Tibial nerve (tissue), 4 donors: ENCODE measurements at regions not wholly inside any gene's neighbourhood (a gene's known extent, or its start where the extent isn't known, plus 50 kb on each side); places are given as distances from the start of the nearest gene placed in this dataset.
"Not testable (repeated sequence)": the region's sequence is repeated elsewhere in the genome, so short reads cannot be mapped to it uniquely, and the experiment has no call there.

Experiments
- DNase-seq, 2 donors: peaks; one replicate each; pipeline ENCODE4 v3.0.0-alpha.2; 2019; ENCODE audit warnings: low spot score in 2 of 2
- H3K27ac ChIP-seq, 4 donors: fragments of 200-600 bp; sonication (generic) in 3 of 4; one replicate each; pipeline ENCODE4 v1.5.1; 2017 to 2019; ENCODE audit warnings: mild to moderate bottlenecking in 1 of 4
- H3K27me3 ChIP-seq, 2 donors: fragments of 200-600 bp; sonication (generic) in 1 of 2; one replicate each; pipeline versions ENCODE4 v1.5.1 to v1.6.0; 2017 to 2019
- H3K36me3 ChIP-seq, 3 donors: fragments of 200-600 bp; sonication (generic); one replicate each; pipeline ENCODE4 v1.5.1; 2018 to 2019
- H3K4me1 ChIP-seq, 4 donors: fragments of 200-600 bp; sonication (generic) in 3 of 4; one replicate each; pipeline ENCODE4 v1.5.1; 2017 to 2019
- H3K4me3 ChIP-seq, 4 donors: fragments of 200-600 bp; sonication (generic) in 3 of 4; one replicate each; pipeline ENCODE4 v1.5.1; 2017 to 2019; ENCODE audit warnings: mild to moderate bottlenecking in 1 of 4, moderate library complexity in 1 of 4
- H3K9me3 ChIP-seq, 4 donors: fragments of 200-600 bp; sonication (generic) in 3 of 4; one replicate each; pipeline ENCODE4 v1.5.1; 2017 to 2019
- EP300 ChIP-seq, 2 donors: sonication (generic); formaldehyde crosslinking; IDR thresholded peaks; one replicate each; pipeline ENCODE4 v1.6.1; 2017; ENCODE audit warnings: antibody characterized with exemption in 2 of 2, mild to moderate bottlenecking in 1 of 2
- POLR2A ChIP-seq, 2 donors: fragments of 450-650 bp; IDR thresholded peaks; one replicate each; pipeline ENCODE4 v1.6.1; 2017; ENCODE audit warnings: antibody characterized with exemption in 2 of 2, mild to moderate bottlenecking in 2 of 2, moderate library complexity in 2 of 2
- WGBS, 2 donors: methylation state at CpG; one replicate each; pipeline ENCODE4 v1.1.5; 2018; 5-methylcytosine and 5-hydroxymethylcytosine counted together
- TF ChIP-seq, protein P1 (sequence below), 5 experiments: fragments of 200-600 bp in 3 of 5; fragments of 450-650 bp in 2 of 5; sonication (generic) in 3 of 5; IDR thresholded peaks; one replicate each; pipeline ENCODE4 v1.5.1; 2016 to 2019; ENCODE audit warnings: antibody characterized with exemption in 5 of 5, mild to moderate bottlenecking in 3 of 5, moderate library complexity in 2 of 5

DNA sequence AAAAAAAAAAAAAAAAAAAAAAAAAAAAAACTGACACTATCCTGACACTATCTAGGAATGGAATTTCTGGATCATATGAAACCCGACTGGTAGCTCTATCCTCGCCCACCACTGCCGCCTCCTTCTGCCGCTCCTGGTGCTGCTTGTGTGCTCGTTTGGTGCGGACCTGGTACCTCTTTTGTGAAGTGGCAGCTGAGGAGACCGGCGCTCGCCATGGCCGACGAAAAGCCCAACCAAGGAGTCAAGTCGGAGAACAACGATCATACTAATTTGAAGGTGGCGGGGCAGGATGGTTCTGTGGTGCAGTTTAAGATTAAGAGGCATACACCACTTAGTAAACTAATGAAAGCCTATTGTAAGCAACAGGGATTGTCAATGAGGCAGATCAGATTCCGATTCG lies 130.6 kb downstream of the SEPTIN14 start:
- no peak overlapping the region for H3K4me3 ChIP-seq
- no peaks in the 10 kb centered on the region for H3K9me3 ChIP-seq
- TF ChIP-seq POLR2A (IDR thresholded peaks at IDR 0.05) (no peak), EP300 (IDR thresholded peaks at IDR 0.05) (no peak)
- TF ChIP-seq, protein P1, sequence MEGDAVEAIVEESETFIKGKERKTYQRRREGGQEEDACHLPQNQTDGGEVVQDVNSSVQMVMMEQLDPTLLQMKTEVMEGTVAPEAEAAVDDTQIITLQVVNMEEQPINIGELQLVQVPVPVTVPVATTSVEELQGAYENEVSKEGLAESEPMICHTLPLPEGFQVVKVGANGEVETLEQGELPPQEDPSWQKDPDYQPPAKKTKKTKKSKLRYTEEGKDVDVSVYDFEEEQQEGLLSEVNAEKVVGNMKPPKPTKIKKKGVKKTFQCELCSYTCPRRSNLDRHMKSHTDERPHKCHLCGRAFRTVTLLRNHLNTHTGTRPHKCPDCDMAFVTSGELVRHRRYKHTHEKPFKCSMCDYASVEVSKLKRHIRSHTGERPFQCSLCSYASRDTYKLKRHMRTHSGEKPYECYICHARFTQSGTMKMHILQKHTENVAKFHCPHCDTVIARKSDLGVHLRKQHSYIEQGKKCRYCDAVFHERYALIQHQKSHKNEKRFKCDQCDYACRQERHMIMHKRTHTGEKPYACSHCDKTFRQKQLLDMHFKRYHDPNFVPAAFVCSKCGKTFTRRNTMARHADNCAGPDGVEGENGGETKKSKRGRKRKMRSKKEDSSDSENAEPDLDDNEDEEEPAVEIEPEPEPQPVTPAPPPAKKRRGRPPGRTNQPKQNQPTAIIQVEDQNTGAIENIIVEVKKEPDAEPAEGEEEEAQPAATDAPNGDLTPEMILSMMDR (IDR thresholded peaks at IDR 0.05): no peak
- no peaks in the 10 kb centered on the region for H3K27me3 ChIP-seq
- H3K27ac ChIP-seq: no peak overlapping the region
- no peaks in the 10 kb centered on the region for H3K36me3 ChIP-seq
- WGBS, 2 donors: 90 to 97% methylated on average over 16 of the region's 16 CpGs
- H3K4me1 ChIP-seq: no peaks in the 10 kb centered on the region
- DNase-seq: no peak

DNA sequence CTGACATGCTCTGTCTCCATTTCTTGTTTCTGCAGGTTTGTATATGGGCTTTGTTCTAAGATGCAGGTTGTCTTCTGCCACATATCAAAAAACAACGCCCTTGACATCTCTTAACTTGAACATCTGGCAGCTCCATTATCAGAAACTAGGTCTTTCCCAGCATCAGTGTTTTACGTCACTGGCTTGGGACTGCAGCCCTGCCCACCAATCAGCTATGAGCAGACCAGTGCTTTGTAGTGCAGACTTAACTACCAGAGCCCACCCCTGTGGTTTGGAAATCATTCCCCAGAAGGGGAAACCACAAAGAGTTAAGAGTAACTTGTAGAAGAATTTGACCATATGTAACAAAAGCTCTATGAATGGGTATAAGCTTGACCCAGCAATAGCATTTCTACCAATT lies 132.4 kb downstream of the SEPTIN14 start:
- TF ChIP-seq, protein P1 (IDR thresholded peaks at IDR 0.05): no peak
- TF ChIP-seq EP300 (IDR thresholded peaks at IDR 0.05) (no peak), POLR2A (IDR thresholded peaks at IDR 0.05) (no peak)
- H3K4me3 ChIP-seq: no peak overlapping the region
- no peaks in the 10 kb centered on the region for H3K4me1 ChIP-seq
- DNase-seq: no peak
- no peaks in the 10 kb centered on the region for H3K27me3 ChIP-seq
- H3K36me3 ChIP-seq: no peaks in the 10 kb centered on the region
- no peaks in the 10 kb centered on the region for H3K9me3 ChIP-seq
- H3K27ac ChIP-seq: no peak overlapping the region
- 58 to 77% methylated on average over 2 of the region's 2 CpGs for WGBS, 2 donors

DNA sequence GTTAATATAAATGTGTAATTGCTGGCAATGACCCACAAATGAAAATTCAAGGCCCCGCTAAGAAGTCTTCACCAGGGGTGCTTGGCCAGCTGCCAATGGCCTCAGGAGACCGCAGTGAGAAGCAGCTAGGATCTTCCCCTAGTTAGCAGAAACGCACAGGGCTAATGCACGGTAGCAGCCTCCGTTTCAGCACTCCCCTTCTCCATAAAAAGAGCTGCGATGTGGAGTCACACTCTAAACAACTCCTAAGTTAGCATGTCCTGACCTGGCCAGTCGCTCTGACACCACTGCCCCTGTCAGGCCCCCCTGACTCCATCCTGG lies 139.0 kb downstream of the SEPTIN14 start:
- no peak for TF ChIP-seq EP300 (IDR thresholded peaks at IDR 0.05)
- TF ChIP-seq, protein P1 (IDR thresholded peaks at IDR 0.05): no peak
- no peak overlapping the region for H3K4me3 ChIP-seq
- H3K36me3 ChIP-seq: no peaks in the 10 kb centered on the region
- 30 to 34% methylated on average over 6 to 7 of the region's 7 CpGs for WGBS, 2 donors
- peaks cover 0 to 6% (median 0%) of the 10 kb centered on the region in 4 donors for H3K4me1 ChIP-seq
- H3K27ac ChIP-seq: no peak overlapping the region
- H3K27me3 ChIP-seq: no peaks in the 10 kb centered on the region
- no peak for DNase-seq
- no peaks in the 10 kb centered on the region for H3K9me3 ChIP-seq

DNA sequence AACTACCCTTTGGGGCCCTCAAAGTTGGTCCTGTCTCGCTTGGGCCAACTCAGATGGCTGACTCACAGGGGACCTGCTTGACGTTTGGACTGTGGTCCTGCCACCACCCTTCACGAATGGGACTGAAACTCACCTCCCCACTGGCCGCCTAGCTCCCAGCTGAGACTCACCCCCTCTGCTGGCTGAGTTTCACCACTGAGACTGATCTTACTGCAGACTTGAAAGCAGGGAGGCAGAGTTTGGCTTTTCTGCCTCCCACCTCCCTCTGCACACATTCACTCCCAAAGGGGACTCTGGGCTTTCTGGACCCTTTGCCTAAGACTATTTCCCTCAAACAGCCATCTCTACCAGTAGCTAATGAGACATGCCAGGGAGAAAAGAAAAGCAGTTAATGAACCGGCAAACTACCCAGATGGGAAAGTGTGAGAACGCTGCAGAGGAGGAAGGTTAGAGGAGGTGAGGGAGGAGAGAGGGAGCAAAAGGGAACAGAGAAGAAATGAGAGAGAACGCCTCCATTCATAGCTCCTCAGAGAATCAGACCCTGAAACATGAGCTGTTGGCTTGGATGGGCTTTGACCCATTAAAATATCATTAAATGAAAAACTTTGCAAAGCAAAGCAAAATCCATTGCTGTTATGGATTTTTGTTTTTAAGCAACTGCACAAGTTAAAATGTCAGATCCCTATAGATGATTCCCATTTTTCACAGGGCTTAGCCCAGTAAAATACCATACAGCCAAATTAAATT lies 139.5 kb downstream of the SEPTIN14 start:
- H3K4me3 ChIP-seq, DNase-seq, H3K4me1 ChIP-seq, H3K36me3 ChIP-seq, H3K9me3 ChIP-seq, H3K27me3 ChIP-seq, H3K27ac ChIP-seq: not testable (repeated sequence)
- 16 to 29% methylated on average over 6 to 7 of the region's 7 CpGs for WGBS, 2 donors

DNA sequence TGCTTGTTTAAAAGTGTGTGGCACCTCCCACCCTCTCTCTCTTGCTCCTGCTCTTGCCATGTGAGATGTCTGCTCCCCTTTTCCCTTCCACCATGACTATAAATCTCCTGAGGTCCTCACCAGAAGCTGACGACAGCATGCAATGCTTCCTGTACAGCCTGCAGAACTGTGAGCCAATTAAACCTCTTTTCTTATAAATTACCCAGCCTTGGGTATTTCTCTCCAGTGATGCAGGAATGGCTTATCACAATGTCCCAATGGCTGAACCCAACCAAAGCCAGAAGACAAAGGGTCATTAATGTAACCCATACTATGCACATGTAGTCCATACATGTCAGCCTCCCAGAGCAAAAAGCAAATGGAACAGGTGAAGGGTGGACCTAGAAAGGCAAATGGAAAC lies 141.5 kb downstream of the SEPTIN14 start:
- DNase-seq, H3K9me3 ChIP-seq, H3K4me1 ChIP-seq, H3K36me3 ChIP-seq, H3K4me3 ChIP-seq, H3K27me3 ChIP-seq, H3K27ac ChIP-seq: not testable (repeated sequence)
- 77 to 79% methylated on average over 1 of the region's 1 CpG for WGBS, 2 donors

DNA sequence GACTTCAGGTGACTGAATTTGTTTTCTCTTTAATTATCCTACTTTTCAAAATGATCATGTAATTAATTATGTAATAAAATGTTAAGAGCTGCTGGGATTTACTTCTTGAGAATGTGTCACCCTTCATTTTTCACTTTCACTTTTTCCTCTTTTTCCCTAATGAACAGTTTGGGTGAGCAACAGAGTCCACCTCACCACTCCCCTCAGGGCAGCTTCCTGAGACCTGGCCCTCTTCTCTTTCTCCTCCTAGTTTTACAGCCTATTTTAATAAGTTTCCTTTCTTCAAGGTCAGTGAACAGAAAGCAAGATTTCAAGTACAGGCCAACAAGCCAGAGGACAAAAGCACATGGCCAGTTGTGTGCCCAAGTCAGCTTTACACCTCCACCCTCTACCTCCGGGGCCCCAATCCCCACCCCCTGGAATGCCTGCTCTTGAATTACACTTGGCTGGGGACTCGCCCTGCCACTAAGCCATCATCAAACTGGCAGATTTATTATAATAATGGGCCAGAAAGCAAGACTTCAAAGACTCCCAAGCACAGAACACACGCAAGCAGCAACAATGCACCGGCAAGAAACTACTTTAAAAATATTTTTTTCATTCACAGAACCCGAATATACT lies 143.1 kb upstream of the VOPP1 start:
- not testable (repeated sequence) for H3K36me3 ChIP-seq, H3K9me3 ChIP-seq, H3K27ac ChIP-seq, DNase-seq, H3K4me1 ChIP-seq, H3K4me3 ChIP-seq, H3K27me3 ChIP-seq
- WGBS, 2 donors: 40 to 48% methylated on average over 5 of the region's 5 CpGs

DNA sequence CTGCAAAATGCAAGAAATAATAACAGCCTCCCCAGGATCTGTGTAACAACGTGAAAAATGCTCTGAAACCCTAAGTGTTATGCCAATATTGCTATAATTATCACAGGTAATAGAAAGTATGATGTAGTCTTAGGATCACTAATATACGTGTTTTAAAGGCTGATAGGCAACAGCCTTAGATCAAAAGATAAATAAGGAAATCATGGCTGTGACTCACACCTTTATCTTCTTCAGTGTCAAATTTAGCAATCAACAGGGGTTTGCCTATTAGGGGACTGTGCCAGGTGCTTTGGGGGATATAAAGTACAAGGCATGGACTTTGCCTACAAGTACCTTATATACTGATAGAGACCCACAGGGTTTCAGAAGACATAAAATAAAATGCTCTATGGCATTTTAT lies 142.1 kb upstream of the VOPP1 start:
- H3K4me3 ChIP-seq, DNase-seq, H3K4me1 ChIP-seq, H3K9me3 ChIP-seq, H3K27ac ChIP-seq, H3K36me3 ChIP-seq, H3K27me3 ChIP-seq: not testable (repeated sequence)
- 59 to 62% methylated on average over 2 of the region's 2 CpGs for WGBS, 2 donors

DNA sequence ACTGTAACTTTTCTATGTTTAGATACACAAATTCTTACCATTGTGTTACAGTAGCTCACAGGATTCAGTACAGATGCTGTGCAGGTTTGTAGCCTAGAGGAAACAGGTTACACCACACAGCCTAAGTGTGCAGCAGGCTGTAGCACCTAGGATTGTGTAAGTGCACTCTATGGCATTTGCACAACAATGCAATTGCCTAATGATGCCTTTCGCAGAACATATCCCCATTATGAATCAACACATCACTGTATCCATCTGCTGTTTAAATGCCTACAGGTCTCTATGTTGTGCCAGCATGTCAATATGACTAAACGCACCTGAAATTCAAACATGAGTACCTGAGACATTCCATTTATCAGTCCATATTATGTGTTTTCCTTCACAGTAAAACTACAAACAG lies 138.0 kb upstream of the VOPP1 start:
- H3K4me3 ChIP-seq, H3K4me1 ChIP-seq, H3K27ac ChIP-seq, H3K27me3 ChIP-seq, DNase-seq, H3K9me3 ChIP-seq, H3K36me3 ChIP-seq: not testable (repeated sequence)
- 95 to 97% methylated on average over 2 of the region's 2 CpGs for WGBS, 2 donors

DNA sequence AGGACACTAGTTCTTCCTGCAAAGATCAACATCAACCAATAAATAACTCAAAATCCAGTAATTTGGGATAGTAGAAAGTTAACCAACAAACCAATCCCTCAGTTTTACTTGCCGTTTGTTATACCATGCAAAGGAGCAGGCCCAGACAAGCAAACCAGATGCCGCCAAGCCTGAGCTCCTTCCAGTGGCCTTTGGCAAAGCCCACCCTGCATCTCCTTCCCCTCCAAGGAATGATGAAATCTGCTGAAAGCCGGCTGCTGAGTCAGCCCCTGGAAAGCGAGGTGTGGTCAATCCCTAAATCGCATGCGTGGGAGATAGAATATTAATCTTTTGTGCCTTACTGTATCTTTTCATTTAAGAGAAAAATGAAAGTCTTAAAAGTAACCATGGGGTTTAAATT lies 135.7 kb upstream of the VOPP1 start:
- not testable (repeated sequence) for H3K4me3 ChIP-seq, H3K27me3 ChIP-seq, H3K4me1 ChIP-seq, H3K9me3 ChIP-seq, H3K27ac ChIP-seq, DNase-seq, H3K36me3 ChIP-seq
- 58 to 68% methylated on average over 6 of the region's 6 CpGs for WGBS, 2 donors

DNA sequence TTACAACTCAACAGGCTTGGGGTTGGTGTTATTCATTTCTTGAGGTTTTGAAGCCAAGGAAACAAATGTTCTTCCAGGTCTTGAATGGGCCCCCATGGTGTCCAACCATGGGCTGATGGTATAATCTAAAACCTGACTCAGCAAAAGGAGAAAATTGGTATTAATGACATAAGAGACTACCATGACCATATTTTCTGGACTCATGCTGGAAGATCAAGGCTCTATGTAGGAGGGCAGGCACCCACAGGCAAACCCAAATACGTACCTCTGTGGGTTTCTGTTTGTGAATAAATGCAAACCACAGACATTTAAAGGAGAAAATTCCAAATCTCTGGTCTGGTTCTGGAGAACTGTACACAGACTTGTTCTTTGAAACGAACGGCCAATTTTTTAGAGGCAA lies 135.1 kb upstream of the VOPP1 start:
- H3K36me3 ChIP-seq, H3K27ac ChIP-seq, H3K4me3 ChIP-seq, DNase-seq, H3K27me3 ChIP-seq, H3K4me1 ChIP-seq, H3K9me3 ChIP-seq: not testable (repeated sequence)
- WGBS, 2 donors: 75 to 85% methylated on average over 1 to 3 of the region's 3 CpGs
